SH-SY5Y (cell line): ENCODE measurements at regions not wholly inside any gene's neighbourhood (a gene's known extent, or its start where the extent isn't known, plus 50 kb on each side); places are given as distances from the start of the nearest gene placed in this dataset.

ENCODE experiments used
- GATA2 ChIP-seq: IDR thresholded peaks from 2 replicates; pipeline ENCODE4 v1.6.1; 2011; ENCODE audit warnings: mild to moderate bottlenecking, low read depth, low read length
- GATA3 ChIP-seq: IDR thresholded peaks from 2 replicates; pipeline ENCODE4 v1.6.1; 2011; ENCODE audit warnings: low read depth, mild to moderate bottlenecking, low read length, moderate library complexity

DNA sequence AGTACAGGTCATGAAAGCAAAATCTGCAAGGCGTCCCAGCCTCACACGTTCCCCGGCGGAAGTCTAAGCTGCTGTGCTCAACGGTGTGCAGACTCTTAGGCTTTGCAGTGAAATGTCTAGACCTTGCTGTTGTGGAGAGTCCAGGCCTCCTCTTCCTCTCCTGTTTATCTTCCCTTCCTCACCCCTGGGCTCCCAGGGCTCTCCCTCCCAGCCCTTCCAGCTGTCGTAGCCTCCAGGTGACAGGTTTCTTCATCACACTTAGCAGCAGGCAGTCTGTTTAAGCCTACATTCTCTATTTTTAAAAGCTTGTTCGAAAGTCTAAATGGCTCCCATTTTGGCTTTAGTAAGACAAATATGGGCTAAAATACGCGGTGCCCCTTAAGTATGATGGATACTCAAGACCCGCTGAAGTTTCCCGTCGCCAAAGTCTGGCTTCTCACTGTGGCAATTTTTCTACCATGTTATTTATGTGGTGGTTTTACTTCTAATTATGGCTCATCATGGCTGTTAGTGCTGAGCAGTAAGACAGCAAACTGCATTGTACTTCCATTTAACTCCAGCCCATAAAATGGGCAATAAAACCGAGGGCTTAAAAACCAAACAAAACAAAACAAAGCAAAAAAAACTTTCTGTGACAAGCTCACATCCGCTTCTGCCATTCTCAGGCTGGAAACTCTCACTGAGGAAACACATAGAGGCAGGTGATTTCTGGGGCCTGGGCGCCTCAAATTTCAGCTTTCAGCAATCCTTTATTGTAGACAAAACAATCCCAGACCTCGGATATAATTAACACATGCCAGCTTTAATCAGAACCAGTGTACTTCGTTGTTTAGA is 243.2 kb downstream of the SNX10 start:
- TF ChIP-seq GATA2 (no peak), GATA3 (no peak)
